OCI-LY3 (cell line): ENCODE measurements at regions not wholly inside any gene's neighbourhood (a gene's known extent, or its start where the extent isn't known, plus 50 kb on each side); places are given as distances from the start of the nearest gene placed in this dataset.

Experiments
- H2AFZ ChIP-seq: fragments of 200-600, 300-600 bp; shearing (Covaris generic); 2 replicates; pipeline ENCODE4 v1.6.0; 2014; ENCODE audit warnings: antibody characterized with exemption, low read depth, low read length
- H3K27ac ChIP-seq: fragments of 200-600, 300-600 bp; sonication (generic); 2 replicates; pipeline ENCODE4 v1.5.1; 2014; ENCODE audit warnings: mild to moderate bottlenecking, low read length, moderate library complexity, mixed read lengths
- H3K27me3 ChIP-seq: fragments of 200-600, 300-600 bp; sonication (generic); 2 replicates; pipeline ENCODE4 v1.6.1; 2014; ENCODE audit warnings: low read depth, low read length, mixed read lengths
- H3K36me3 ChIP-seq: fragments of 200-600, 300-600 bp; sonication (generic); replicated peaks from 2 replicates; pipeline ENCODE3; 2014; ENCODE audit warnings: low read depth, low read length, mixed read lengths
- H3K4me1 ChIP-seq: fragments of 300-600, 200-600 bp; sonication (generic); 2 replicates; pipeline ENCODE4 v1.6.1; 2014; ENCODE audit warnings: low read length, mixed read lengths
- H3K4me2 ChIP-seq: fragments of 200-600, 300-600 bp; sonication (generic); 2 replicates; pipeline ENCODE4 v1.6.1; 2014; ENCODE audit warnings: low read length, mixed read lengths
- H3K4me3 ChIP-seq: fragments of 300-600, 200-600 bp; sonication (generic); 2 replicates; pipeline ENCODE4 v1.5.1; 2014; ENCODE audit warnings: antibody characterized with exemption, mild to moderate bottlenecking, low read length, moderate library complexity
- H3K79me2 ChIP-seq: fragments of 300-600, 200-600 bp; shearing (Covaris generic); 2 replicates; pipeline ENCODE4 v1.6.1; 2014; ENCODE audit warnings: mild to moderate bottlenecking, low read length, mixed read lengths
- H3K9ac ChIP-seq: fragments of 300-600, 200-600 bp; shearing (Covaris generic); 2 replicates; pipeline ENCODE4 v1.6.0; 2014; ENCODE audit warnings: mild to moderate bottlenecking, low read length, moderate library complexity
- H3K9me3 ChIP-seq: fragments of 200-600, 300-600 bp; shearing (Covaris generic); 2 replicates; pipeline ENCODE4 v1.6.1; 2014; ENCODE audit warnings: low read length, mixed read lengths; ENCODE audit not compliant: insufficient read depth
- H4K20me1 ChIP-seq: fragments of 200-600, 300-600 bp; sonication (generic); 2 replicates; pipeline ENCODE4 v1.6.1; 2016; ENCODE audit warnings: low read length, mixed read lengths; ENCODE audit not compliant: insufficient read depth
- EZH2phosphoT487 ChIP-seq: fragments of 200-600 bp; shearing (Covaris generic); IDR thresholded peaks from 2 replicates; pipeline ENCODE4 v1.6.1; 2018; ENCODE audit warnings: antibody characterized with exemption, mixed run types, low read depth
- TF ChIP-seq, protein P1 (sequence below): fragments of 200-600, 300-600 bp; sonication (generic); IDR thresholded peaks from 2 replicates; pipeline ENCODE4 v1.5.1; 2014; ENCODE audit warnings: antibody characterized with exemption, low read length, low read depth

- H3K9me3 ChIP-seq = no peaks in the 10 kb centered on the region
- H4K20me1 ChIP-seq = no peaks in the 10 kb centered on the region
- TF ChIP-seq, protein P1, sequence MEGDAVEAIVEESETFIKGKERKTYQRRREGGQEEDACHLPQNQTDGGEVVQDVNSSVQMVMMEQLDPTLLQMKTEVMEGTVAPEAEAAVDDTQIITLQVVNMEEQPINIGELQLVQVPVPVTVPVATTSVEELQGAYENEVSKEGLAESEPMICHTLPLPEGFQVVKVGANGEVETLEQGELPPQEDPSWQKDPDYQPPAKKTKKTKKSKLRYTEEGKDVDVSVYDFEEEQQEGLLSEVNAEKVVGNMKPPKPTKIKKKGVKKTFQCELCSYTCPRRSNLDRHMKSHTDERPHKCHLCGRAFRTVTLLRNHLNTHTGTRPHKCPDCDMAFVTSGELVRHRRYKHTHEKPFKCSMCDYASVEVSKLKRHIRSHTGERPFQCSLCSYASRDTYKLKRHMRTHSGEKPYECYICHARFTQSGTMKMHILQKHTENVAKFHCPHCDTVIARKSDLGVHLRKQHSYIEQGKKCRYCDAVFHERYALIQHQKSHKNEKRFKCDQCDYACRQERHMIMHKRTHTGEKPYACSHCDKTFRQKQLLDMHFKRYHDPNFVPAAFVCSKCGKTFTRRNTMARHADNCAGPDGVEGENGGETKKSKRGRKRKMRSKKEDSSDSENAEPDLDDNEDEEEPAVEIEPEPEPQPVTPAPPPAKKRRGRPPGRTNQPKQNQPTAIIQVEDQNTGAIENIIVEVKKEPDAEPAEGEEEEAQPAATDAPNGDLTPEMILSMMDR = no peak
- no peak for TF ChIP-seq EZH2phosphoT487
- H2AFZ ChIP-seq = no peak overlapping the region
- H3K79me2 ChIP-seq = no peaks in the 10 kb centered on the region
- no peaks in the 10 kb centered on the region for H3K4me1 ChIP-seq
- no peaks in the 10 kb centered on the region for H3K36me3 ChIP-seq
- H3K4me2 ChIP-seq = no peak overlapping the region
- no peak overlapping the region for H3K4me3 ChIP-seq
- H3K9ac ChIP-seq = no peak overlapping the region
- H3K27me3 ChIP-seq = no peaks in the 10 kb centered on the region
- H3K27ac ChIP-seq = no peak overlapping the region
Observed at GRCh38 chr6:86832686-86833085, 104.6 kb upstream of the HTR1E start.

DNA sequence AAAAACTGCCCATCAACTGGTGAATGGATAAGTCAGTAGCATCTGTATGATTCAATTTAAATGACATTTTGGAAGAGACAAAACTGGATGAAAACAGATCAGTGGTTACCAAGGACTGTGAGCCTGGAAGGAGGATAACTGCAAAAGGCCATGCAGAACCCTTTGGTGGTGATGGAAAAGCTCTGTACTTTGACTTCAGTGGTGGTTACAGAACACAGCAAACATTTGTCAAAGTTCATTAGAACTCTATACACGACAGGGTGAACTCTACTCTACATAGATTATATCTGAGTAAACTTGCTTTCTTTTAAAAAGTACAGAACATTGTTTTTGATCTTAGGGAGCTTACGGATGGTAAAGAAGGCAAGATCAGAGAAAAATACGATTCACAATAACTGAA, 111.9 kb upstream of the HTR1E start:
- Histone ChIP-seq H3K27ac (no peak overlapping the region), H3K4me2 (no peak overlapping the region), H3K4me1 (peaks cover 6% of the 10 kb centered on the region), H3K9ac (no peak overlapping the region), H3K9me3 (no peaks in the 10 kb centered on the region), H4K20me1 (no peaks in the 10 kb centered on the region), H3K79me2 (no peaks in the 10 kb centered on the region), H2AFZ (no peak overlapping the region), H3K4me3 (no peak overlapping the region), H3K27me3 (no peaks in the 10 kb centered on the region), H3K36me3 (no peaks in the 10 kb centered on the region)
- TF ChIP-seq, protein P1 = no peak
- TF ChIP-seq EZH2phosphoT487 = no peak

DNA sequence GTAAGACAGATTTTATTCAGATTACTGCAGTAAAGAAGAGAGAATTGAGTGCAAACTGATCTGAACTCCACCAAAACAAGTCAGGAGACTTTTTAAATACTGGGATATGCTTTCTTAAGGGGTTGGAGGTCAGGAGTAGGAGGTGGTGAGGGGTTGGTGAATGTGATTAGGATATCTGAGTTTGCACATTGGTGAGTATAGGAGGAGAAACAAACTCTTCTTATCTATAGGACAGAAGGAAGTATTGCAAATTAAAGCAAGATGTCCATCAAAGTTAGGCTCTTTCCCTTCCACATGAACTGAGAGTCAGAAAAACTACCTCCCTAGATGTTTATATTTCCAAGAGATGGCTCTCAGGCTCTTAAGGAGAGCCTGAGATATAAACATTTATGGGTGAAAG, 114.6 kb upstream of the HTR1E start:
- Histone ChIP-seq H3K9me3 (no peaks in the 10 kb centered on the region), H3K4me3 (no peak overlapping the region), H3K9ac (no peak overlapping the region), H3K79me2 (no peaks in the 10 kb centered on the region), H2AFZ (no peak overlapping the region), H3K27me3 (no peaks in the 10 kb centered on the region), H3K36me3 (no peaks in the 10 kb centered on the region), H3K27ac (no peak overlapping the region), H4K20me1 (no peaks in the 10 kb centered on the region), H3K4me2 (no peak overlapping the region), H3K4me1 (peaks cover 7% of the 10 kb centered on the region)
- TF ChIP-seq, protein P1 = no peak
- no peak for TF ChIP-seq EZH2phosphoT487

- H3K4me1 ChIP-seq = peaks cover 7% of the 10 kb centered on the region
- H3K79me2 ChIP-seq = no peaks in the 10 kb centered on the region
- no peak for TF ChIP-seq EZH2phosphoT487
- TF ChIP-seq, protein P1 = no peak
- H3K4me3 ChIP-seq = no peak overlapping the region
- H3K9ac ChIP-seq = no peak overlapping the region
- no peaks in the 10 kb centered on the region for H3K27me3 ChIP-seq
- H3K36me3 ChIP-seq = no peaks in the 10 kb centered on the region
- H3K9me3 ChIP-seq = no peaks in the 10 kb centered on the region
- H3K4me2 ChIP-seq = no peak overlapping the region
- no peaks in the 10 kb centered on the region for H4K20me1 ChIP-seq
- H3K27ac ChIP-seq = no peak overlapping the region
- no peak overlapping the region for H2AFZ ChIP-seq
Observed at GRCh38 chr6:86820750-86821149, 116.6 kb upstream of the HTR1E start.
